Upper lobe of right lung (tissue), 1 donor: ENCODE measurements at regions not wholly inside any gene's neighbourhood (a gene's known extent, or its start where the extent isn't known, plus 50 kb on each side); places are given as distances from the start of the nearest gene placed in this dataset.
"Not testable (repeated sequence)": the region's sequence is repeated elsewhere in the genome, so short reads cannot be mapped to it uniquely, and the experiment has no call there.

ENCODE experiments used
- ATAC-seq: fragments of 200-7000 bp; cut with Tn5 transposase; one replicate; pipeline ENCODE4 v1.9.1; 2020; ENCODE audit warnings: mild to moderate bottlenecking, moderate library complexity
- DNase-seq: peaks from one replicate; pipeline ENCODE4 v3.0.0-alpha.2; 2020
- H3K27ac ChIP-seq: fragments of 200-600 bp; one replicate; pipeline ENCODE4 v1.8.0; 2022
- H3K27me3 ChIP-seq: fragments of 200-600 bp; one replicate; pipeline ENCODE4 v1.8.0; 2022; ENCODE audit warnings: mild to moderate bottlenecking
- H3K36me3 ChIP-seq: fragments of 200-600 bp; one replicate; pipeline ENCODE4 v1.8.0; 2022
- H3K4me1 ChIP-seq: fragments of 200-600 bp; one replicate; pipeline ENCODE4 v1.8.0; 2022
- H3K4me3 ChIP-seq: fragments of 200-600 bp; one replicate; pipeline ENCODE4 v1.8.0; 2022; ENCODE audit warnings: mild to moderate bottlenecking
- H3K9me3 ChIP-seq: fragments of 200-600 bp; one replicate; pipeline ENCODE4 v1.8.0; 2022
- CTCF ChIP-seq: fragments of 200-600 bp; IDR thresholded peaks from one replicate; pipeline ENCODE4 v1.8.0; 2022; ENCODE audit warnings: antibody characterized with exemption
- intact Hi-C: fragments of 100-400 bp; cut with DNase I; formaldehyde crosslinking; loops from one replicate; pipeline ENCODE4 v1.11.0; 2022
- donor health status: DM: no; HTN: yes; CAD: no; lungs with severe emphysema.

- Histone ChIP-seq H3K27me3 (no peaks in the 10 kb centered on the region), H3K36me3 (no peaks in the 10 kb centered on the region), H3K27ac (no peak overlapping the region), H3K4me1 (no peaks in the 10 kb centered on the region), H3K4me3 (no peak overlapping the region), H3K9me3 (peaks cover 6% of the 10 kb centered on the region)
- TF ChIP-seq CTCF: no peak
- intact Hi-C loops: no loop called here
- DNase-seq (no peak), ATAC-seq (no peak)
Measured at GRCh38 chr4:23091711-23092110, 399.0 kb downstream of the GBA3 start.

DNA sequence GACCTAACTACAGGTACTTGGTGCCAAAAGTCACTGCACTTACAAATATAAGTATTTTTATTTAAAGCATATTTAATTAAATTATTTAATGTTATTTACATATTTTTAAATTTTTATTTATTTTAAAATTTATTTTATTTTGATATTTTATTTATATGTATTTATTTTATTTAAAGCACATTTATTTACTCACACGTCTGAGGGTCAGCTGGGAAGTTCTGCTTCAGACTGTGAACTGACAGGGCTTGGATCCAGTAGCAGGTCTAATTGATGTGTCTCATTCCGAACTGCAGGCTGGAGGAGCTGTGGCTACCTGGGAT, 392.5 kb downstream of the GBA3 start:
- Histone ChIP-seq H3K4me1 (no peaks in the 10 kb centered on the region), H3K36me3 (no peaks in the 10 kb centered on the region), H3K4me3 (no peak overlapping the region), H3K27ac (no peak overlapping the region), H3K27me3 (no peaks in the 10 kb centered on the region), H3K9me3 (peaks cover 4% of the 10 kb centered on the region)
- no peak for TF ChIP-seq CTCF
- no peak for DNase-seq
- intact Hi-C loops: no loop called here
- ATAC-seq: no peak

DNA sequence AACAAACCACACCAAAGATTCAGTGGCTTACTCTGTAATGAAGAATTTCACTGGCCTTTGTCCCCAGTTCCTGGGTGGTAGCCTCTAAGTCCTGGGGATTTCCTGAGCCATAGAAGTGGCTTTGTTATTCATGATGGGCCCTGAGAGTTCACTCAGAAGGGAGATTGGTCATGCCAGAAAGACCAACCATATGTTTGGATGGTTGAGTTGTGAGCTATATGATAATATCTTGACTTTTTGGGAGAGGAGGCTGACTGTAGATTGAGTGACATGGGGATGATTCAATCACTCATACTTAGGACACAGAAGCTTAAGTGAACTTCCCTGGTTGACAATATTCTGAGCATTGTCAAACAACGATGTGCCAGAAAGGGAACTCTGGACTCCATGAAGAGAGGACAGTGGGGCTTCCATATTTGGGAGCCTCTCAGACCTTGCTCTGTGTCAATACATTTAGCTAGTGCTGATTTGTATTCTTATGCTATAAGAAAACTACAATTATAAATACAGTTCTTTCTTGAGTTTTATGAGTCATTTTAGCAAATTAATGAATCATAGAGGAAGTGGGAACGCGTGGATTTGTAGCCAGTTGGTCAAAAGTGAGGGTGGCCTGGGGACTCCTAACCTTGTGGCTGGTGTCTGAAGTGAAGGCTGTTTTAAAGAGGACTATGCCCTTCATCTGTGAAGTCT, 392.0 kb downstream of the GBA3 start:
- DNase-seq: no peak
- ATAC-seq: no peak
- H3K4me1 ChIP-seq: no peaks in the 10 kb centered on the region
- no peaks in the 10 kb centered on the region for H3K27me3 ChIP-seq
- H3K27ac ChIP-seq: no peak overlapping the region
- H3K9me3 ChIP-seq: peaks cover 8% of the 10 kb centered on the region
- H3K4me3 ChIP-seq: no peak overlapping the region
- TF ChIP-seq CTCF: no peak
- H3K36me3 ChIP-seq: no peaks in the 10 kb centered on the region
- intact Hi-C loops: no loop called here

DNA sequence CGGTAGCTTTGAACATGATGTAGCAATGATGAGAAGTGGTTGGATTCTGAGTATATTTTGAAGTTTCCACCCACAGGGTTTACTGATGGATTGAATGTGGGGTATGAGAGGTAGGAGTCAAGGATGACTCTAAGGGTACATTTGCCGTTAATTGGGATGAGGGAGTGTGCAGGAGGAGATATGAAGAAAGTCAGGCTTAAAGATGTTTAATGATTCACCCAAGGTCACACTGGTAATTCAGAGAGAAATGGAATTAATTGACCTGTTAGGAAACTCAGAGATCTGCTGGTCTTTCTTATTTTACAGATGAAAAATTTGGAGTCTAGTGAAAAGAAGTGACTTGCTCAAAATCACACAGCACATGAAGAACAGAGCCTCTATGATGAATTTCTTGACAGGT, 390.7 kb downstream of the GBA3 start:
- ATAC-seq (no peak), DNase-seq (no peak)
- H3K27ac ChIP-seq: no peak overlapping the region
- intact Hi-C loops: no loop called here
- no peaks in the 10 kb centered on the region for H3K36me3 ChIP-seq
- H3K4me3 ChIP-seq: no peak overlapping the region
- no peak for TF ChIP-seq CTCF
- H3K9me3 ChIP-seq: peaks cover 8% of the 10 kb centered on the region
- no peaks in the 10 kb centered on the region for H3K4me1 ChIP-seq
- H3K27me3 ChIP-seq: no peaks in the 10 kb centered on the region

GRCh38 chr4:23080171-23080570, 387.4 kb downstream of the GBA3 start:
- H3K4me3 ChIP-seq, H3K4me1 ChIP-seq, H3K27ac ChIP-seq, H3K27me3 ChIP-seq, ATAC-seq, DNase-seq, H3K36me3 ChIP-seq, H3K9me3 ChIP-seq, intact Hi-C loops: not testable (repeated sequence)

DNA sequence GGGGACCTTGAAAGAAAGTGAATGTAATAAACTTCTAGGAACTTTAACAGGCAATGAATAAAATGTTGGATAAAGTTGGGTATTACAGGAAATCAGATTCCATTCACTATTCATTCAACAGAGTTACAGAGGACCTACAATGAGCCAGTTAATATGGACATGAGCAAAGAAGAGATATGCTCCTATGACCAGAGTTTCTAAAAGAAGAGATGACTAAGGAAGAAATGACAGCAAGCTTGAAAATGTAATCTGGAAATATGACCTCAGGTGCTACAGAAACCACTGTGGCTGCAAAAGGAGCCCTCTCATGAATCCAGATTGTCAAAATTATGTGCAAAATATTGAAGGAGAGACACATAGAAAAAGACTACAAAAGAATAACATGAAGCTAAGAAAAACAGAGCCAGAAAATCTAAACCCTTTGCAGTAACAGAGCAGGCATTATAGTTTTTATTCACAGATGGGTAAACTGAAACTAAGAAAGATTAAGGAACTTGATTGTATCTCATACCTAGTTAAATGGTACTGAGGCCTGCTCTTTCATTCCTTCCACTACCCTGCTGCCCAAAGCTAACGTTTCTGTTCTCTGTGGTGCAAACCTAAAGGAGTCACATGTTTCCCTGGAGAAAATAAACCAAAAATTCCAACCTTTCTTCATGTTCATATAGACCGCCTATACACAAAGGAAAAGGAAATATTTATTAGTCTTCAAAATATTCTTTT, 378.3 kb downstream of the GBA3 start:
- H3K4me3 ChIP-seq: no peak overlapping the region
- no peak for DNase-seq
- no peaks in the 10 kb centered on the region for H3K9me3 ChIP-seq
- TF ChIP-seq CTCF: no peak
- no peak overlapping the region for H3K27ac ChIP-seq
- no peaks in the 10 kb centered on the region for H3K36me3 ChIP-seq
- no peaks in the 10 kb centered on the region for H3K27me3 ChIP-seq
- no peaks in the 10 kb centered on the region for H3K4me1 ChIP-seq
- no peak for ATAC-seq
- intact Hi-C loops: no loop called here
